ENCODE measurements at regions not wholly inside any gene's neighbourhood (a gene's known extent, or its start where the extent isn't known, plus 50 kb on each side); places are given as distances from the start of the nearest gene placed in this dataset.

- BruUV-seq (replicated peaks), result no TSS peak
- CTCF ChIA-PET, result no interaction called here
- intact Hi-C loops (cut with micrococcal nuclease; ENCODE audit: unreplicated experiment), result no loop called here
- H3K27me3 ChIP-seq (replicated peaks; ENCODE audit: insufficient read depth, low read depth, low read length, poor library complexity), result peaks cover 4% of the 10 kb centered on the region
- no peaks in the 10 kb centered on the region for H3K4me1 ChIP-seq (ENCODE audit: insufficient read depth, low read length, poor library complexity, severe bottlenecking)
- H3K4me3 ChIP-seq (ENCODE audit: low read depth, low read length, poor library complexity, severe bottlenecking), result no peak overlapping the region
- POLR2A ChIA-PET (ENCODE audit: low non-redundant PET), result no interaction called here
- no peaks in the 10 kb centered on the region for H3K9me3 ChIP-seq (ENCODE audit: low read depth, low read length, poor library complexity, severe bottlenecking)
- no peaks in the 10 kb centered on the region for H3K36me3 ChIP-seq (ENCODE audit: insufficient read depth, low read length, poor library complexity, severe bottlenecking)
- DNase-seq (ENCODE audit: low spot score), result no peak
- H3K27ac ChIP-seq (ENCODE audit: low read depth, low read length, poor library complexity, severe bottlenecking), result no peak overlapping the region
- TF ChIP-seq CTCF (conservative IDR thresholded peaks at IDR 0.05; ENCODE audit: low read depth, low read length) (no peak), EZH2 (IDR thresholded peaks at IDR 0.05; ENCODE audit: borderline replicate concordance, low read depth, low read length, poor library complexity, severe bottlenecking) (no peak)
Observed at GRCh38 chr5:133816791-133817190, 151.6 kb downstream of the C5orf15 start.

GRCh38 chr5:133814152-133814551, 154.3 kb downstream of the C5orf15 start:
- H3K27me3 ChIP-seq (replicated peaks; ENCODE audit: insufficient read depth, low read depth, low read length, poor library complexity), result peaks cover 4% of the 10 kb centered on the region
- no peaks in the 10 kb centered on the region for H3K9me3 ChIP-seq (ENCODE audit: low read depth, low read length, poor library complexity, severe bottlenecking)
- POLR2A ChIA-PET (ENCODE audit: low non-redundant PET), result no interaction called here
- intact Hi-C loops (cut with micrococcal nuclease; ENCODE audit: unreplicated experiment), result no loop called here
- CTCF ChIA-PET, result no interaction called here
- no peaks in the 10 kb centered on the region for H3K36me3 ChIP-seq (ENCODE audit: insufficient read depth, low read length, poor library complexity, severe bottlenecking)
- no TSS peak for BruUV-seq (replicated peaks)
- no peak overlapping the region for H3K4me3 ChIP-seq (ENCODE audit: low read depth, low read length, poor library complexity, severe bottlenecking)
- no peak for DNase-seq (ENCODE audit: low spot score)
- no peak overlapping the region for H3K27ac ChIP-seq (ENCODE audit: low read depth, low read length, poor library complexity, severe bottlenecking)
- TF ChIP-seq EZH2 (IDR thresholded peaks at IDR 0.05; ENCODE audit: borderline replicate concordance, low read depth, low read length, poor library complexity, severe bottlenecking) (no peak), CTCF (conservative IDR thresholded peaks at IDR 0.05; ENCODE audit: low read depth, low read length) (no peak)
- no peaks in the 10 kb centered on the region for H3K4me1 ChIP-seq (ENCODE audit: insufficient read depth, low read length, poor library complexity, severe bottlenecking)

- DNase-seq (ENCODE audit: low spot score), result no peak
- no peak overlapping the region for H3K27ac ChIP-seq (ENCODE audit: low read depth, low read length, poor library complexity, severe bottlenecking)
- intact Hi-C loops (cut with micrococcal nuclease; ENCODE audit: unreplicated experiment), result no loop called here
- no peaks in the 10 kb centered on the region for H3K9me3 ChIP-seq (ENCODE audit: low read depth, low read length, poor library complexity, severe bottlenecking)
- no peak for TF ChIP-seq CTCF (conservative IDR thresholded peaks at IDR 0.05; ENCODE audit: low read depth, low read length)
- TF ChIP-seq EZH2 (IDR thresholded peaks at IDR 0.05; ENCODE audit: borderline replicate concordance, low read depth, low read length, poor library complexity, severe bottlenecking), result no peak
- H3K4me3 ChIP-seq (ENCODE audit: low read depth, low read length, poor library complexity, severe bottlenecking), result no peak overlapping the region
- ChIA-PET CTCF (no interaction called here), POLR2A (ENCODE audit: low non-redundant PET) (no interaction called here)
- H3K4me1 ChIP-seq (ENCODE audit: insufficient read depth, low read length, poor library complexity, severe bottlenecking), result no peaks in the 10 kb centered on the region
- BruUV-seq (replicated peaks), result no TSS peak
- H3K27me3 ChIP-seq (replicated peaks; ENCODE audit: insufficient read depth, low read depth, low read length, poor library complexity), result peaks cover 4% of the 10 kb centered on the region
- H3K36me3 ChIP-seq (ENCODE audit: insufficient read depth, low read length, poor library complexity, severe bottlenecking), result no peaks in the 10 kb centered on the region
Observed at GRCh38 chr5:133811168-133811567, 157.3 kb downstream of the C5orf15 start.
